GM19025 (cell line): ENCODE measurements at regions not wholly inside any gene's neighbourhood (a gene's known extent, or its start where the extent isn't known, plus 50 kb on each side); places are given as distances from the start of the nearest gene placed in this dataset.

Experiments
- ATAC-seq: cut with Tn5 transposase; IDR thresholded peaks from one replicate; pipeline ENCODE4 v1.9.1; 2021; ENCODE audit warnings: mild to moderate bottlenecking, low read depth, moderate library complexity; ENCODE audit not compliant: unreplicated experiment

DNA sequence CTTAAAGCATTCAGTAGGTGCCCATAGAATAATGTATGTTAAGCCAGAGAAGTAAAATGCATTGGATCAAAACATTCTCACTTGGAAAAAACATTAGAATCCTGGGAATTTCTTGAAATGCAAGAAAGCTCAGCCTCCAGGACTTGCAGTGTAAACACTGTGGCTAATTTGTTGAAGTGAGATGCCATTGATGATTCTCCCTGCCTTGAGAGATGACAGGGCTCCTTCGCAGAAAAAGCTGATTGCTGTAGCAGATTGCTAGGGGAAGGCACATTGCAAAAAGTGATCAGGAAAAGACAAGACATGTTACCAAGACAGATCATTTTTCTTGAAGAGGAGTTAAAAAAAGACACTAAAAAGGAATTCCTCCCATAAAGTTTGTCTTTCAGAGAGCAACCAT is 204.2 kb upstream of the HMGA2 start:
- ATAC-seq, result no peak

DNA sequence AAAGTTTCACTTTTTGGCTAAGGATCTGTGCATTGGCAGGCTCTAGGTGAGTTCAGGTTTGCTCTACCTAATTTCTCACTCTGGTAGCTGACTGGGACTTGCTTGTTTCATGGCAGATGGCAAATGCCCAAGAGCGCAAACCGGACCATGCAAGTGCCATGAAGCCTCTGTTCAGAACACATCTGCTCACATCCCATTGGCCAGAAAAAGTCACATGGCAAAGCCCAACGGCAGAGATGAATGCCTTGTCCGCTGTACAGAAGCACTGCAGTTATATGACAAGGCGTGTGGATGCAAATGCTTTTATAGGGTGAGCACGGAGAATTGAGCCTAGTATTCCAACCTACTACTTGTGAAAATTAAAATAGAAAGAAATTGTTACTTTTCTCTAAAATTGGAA is 202.2 kb upstream of the HMGA2 start:
- ATAC-seq, result no peak

DNA sequence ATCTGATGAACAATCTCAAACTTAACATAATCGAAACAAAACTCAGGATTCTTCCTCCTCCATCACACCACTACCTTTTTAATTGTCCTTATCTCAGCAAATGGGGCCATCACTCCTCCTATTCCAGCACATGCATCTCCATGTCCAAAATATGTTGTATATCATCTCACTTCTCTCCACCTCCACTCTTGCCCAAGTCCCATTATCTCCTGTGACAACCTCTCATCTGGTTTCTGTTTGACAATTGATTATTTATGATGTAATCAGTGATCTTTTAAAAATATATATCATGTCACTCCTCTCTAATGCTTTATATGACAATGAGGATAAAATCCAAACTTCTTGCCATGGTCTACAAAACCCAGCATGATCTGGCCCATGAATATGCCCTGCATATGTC is 200.8 kb upstream of the HMGA2 start:
- ATAC-seq, result no peak

DNA sequence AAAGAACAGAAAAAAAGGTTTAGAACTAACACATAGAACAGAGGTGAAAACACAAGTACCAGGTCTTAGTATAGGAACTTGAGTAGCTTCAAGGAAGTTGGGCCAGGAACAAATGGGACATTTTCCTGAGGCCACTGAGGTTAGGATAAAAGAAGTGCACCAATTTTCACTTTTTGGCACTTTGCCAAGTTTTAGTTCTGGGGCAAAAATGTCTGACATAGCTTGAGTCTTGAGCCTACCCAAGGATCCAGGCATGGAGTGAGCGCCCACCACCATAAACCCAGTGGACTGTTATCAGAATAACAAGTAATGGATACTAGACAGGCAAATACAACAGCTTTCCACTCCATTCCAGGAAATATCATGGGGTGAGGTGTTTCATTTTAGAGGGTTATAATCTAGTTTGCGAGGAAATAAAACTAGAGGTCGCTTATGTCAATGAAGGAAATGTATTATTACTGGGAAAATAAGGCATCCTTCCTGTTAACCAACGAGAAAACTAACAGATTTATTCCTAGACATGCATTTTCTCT is 199.7 kb upstream of the HMGA2 start:
- ATAC-seq, result no peak

DNA sequence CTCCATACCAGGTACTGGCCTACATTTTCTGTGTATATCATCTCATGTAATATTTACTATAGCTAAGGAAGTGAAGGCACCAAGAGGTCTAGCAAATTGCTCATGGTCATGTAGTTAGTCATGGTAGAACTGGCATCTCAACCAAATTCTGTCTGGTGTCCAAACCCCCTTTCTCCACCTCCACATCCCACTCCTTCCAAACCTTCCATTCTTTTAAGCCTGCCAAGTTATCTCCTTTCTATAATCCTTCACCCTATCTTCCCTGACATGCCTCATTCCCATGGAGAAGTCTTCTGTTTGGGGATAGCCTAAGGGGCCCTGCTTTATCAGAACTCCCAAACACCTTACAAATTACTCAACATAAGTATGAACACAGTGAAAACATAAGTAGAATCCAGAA is 196.2 kb upstream of the HMGA2 start:
- no peak for ATAC-seq

DNA sequence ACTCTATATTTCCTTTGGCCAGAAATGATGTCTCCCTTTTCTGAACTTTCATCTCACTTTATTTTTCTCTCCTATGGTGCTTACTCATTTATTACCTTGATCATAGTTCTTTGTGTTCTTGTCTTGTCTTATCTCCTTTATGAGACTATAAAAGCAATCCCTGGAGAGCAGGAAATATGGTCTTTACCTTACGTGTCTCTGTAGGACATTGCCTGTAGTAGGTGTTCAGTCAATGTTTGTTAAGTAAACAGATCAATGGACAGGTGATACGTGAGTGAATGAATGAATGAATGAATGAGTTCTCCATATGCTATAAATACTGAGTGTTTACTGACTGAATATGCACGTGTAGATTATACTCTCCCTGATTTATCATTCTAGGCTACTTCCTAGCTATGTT is 193.7 kb upstream of the HMGA2 start:
- ATAC-seq, result no peak

DNA sequence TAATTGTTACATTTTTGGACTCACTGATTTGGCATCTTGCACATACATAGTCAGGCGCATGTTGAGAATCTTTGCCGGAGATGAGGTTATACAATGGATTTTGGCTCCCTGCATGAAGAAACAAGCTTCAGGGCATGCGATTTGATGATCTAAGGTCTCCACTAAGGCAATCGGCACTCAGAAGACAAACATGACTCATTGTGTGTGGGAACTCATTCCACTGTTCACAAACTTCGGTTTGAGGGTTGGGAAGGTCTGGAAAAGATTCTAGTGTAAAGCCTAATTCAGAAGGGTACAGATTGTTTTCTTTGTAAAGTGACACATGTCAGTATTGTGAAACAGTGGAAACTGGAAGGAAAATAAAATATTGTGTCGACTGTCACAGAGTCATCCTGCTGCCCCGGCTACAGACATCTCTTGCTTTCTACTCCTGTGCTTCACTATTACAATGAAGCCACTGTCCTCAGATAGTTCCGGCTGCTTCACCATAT is 192.6 kb upstream of the HMGA2 start:
- no peak for ATAC-seq

DNA sequence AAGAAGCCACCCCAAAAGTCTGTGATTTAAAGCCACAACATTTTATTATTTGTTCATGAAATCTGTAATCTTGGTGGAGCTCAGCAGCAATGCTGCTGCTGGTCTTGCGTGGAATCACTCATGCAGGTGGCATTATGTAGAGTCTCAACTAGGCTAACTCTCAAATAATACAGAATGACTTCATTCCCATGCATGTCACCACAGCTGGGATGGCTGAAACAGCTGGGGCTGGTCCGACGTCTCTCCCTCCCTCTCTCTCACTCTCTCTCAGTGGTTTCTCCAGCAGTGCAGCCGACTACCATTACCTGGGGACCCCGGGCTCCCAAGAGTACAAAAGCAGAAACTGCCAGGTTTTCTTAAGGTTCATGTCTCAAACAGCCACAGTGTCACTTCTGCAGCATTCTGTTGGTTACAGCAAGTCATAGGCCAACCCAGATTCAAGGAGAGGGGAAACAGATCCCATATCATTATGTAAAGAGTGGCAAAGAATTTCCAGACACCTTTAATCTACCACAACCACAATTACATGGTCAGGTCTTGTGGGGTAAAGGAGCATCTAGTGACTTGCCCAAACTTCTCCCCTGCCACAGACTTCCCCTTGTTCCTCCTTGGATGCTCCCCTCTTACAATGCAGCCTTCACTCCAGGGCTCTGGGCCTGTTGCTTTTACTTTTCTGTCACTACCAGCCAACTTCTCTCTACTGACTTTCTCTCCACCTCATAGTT is 192.0 kb upstream of the HMGA2 start:
- ATAC-seq, result no peak

DNA sequence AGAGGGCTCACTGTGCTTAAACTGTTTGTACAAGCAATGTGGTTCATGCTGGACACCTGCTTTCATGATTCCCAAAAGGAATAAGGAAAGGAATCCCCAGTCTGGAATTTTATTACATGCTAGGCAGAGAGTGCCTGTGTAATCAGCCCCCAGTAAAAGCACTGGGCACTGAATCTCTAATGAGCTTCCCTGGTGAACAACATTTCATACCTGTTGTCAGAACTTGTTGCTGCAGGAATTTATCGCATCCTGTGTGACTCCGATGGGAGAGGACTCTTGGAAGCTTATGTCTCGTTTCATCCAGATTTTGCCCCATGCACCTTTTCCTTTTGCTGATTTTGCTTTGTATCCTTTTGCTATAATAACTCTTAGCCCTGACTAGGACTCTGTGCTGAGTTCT is 190.2 kb upstream of the HMGA2 start:
- ATAC-seq, result no peak

DNA sequence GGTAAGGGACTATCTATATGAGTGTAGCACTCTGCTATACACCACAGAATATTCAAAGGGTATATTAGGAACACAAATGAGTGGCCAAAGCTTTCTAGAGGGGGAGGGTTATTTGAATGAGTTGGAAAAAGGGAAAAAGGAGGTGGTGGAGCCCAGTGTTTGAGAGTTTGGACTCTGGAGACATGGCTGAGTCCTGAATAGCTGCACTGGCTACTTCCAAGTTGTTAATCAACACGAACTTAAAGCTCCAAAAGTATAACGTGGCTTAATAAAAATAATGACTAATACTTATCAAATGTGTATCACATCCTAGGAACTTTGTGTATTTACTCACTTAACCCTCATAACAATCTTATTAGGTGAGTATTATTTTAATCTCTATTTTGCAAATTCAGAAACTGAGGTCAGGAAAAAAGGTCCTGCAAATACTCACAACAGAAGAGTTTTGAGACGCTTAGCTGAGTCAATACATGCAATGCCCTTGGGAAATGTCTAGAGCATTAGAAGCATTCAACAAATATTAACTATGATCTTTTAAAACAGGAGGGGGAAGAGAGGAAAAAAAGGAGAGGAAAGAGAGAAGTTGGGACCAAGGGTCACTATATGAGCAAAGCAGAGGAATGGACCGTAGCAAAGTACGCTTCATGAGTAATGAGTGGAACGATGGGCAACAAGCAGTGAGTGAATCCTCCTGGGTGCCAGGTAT is 189.5 kb upstream of the HMGA2 start:
- no peak for ATAC-seq

DNA sequence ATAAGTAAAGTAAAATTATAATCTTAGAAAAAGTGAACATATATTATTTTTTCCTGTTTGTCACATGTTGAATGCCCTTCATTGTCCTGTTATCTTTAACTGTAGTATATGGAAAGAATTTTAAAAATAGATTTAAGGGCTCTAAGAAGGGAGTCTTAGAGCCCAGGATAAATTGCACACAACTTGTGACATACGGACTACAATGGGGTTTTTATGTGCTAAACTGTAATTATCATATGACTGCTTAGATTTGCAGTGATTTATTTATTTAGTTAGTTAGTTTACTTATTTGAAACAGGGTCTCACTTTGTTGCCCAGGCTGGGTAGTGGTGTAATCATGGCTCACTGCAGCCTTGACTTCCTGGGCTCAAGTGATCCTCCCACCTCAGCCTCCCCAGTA is 187.8 kb upstream of the HMGA2 start:
- no peak for ATAC-seq

DNA sequence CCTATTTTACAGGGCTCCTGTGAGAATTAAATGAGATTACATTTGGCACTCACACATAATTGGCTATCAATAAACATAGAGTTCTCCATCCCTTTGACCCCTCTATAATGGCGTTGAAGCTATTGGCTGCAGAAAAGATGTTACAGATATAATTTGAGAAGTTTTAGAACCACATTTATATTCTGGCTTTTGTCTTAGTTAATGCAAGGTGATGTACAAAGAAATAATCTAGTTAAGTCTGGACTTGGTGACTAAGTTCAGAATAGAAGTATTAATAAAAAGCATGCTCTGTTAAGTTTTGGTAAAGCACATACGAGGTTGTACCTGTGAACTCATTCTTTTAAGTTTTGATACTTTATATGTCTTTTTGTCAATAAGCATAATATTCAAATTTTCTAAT is 187.1 kb upstream of the HMGA2 start:
- no peak for ATAC-seq

DNA sequence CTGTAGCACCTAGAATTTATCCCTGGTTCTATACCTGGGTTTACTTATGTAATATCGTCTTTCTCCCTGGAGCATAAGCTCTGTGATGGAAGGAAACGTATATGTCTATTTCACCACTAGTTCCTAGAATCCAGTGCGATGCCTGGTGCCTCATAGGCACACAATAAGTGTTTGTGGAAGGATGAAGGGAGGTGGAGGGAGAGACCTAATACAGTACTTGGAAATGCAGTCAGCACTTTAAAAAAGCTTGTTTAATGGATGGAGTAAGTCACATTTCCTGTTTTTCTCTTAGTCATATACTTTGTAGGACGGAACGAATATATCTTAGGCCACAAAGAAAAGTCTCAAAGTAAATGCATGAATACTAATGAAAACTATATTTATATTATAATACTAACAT is 186.5 kb upstream of the HMGA2 start:
- no peak for ATAC-seq

DNA sequence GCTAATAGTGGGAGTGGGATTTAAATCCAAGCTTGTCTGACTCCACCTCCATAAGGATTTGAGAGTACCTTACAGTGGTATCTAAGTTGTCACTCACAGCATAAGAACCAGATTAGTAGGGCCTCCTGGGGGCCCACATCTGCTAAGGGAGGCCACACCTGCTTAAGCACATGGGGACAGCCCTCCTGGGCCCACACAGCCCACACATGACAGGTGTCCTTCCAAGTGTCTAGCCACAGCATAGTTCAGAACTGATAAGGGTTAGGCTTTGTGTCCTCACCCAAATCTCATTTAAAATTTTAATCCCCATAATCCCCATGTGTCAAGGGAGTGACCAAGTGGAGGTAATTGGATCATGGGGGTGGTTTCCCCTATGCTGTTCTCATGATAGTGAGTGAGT is 186.0 kb upstream of the HMGA2 start:
- no peak for ATAC-seq

DNA sequence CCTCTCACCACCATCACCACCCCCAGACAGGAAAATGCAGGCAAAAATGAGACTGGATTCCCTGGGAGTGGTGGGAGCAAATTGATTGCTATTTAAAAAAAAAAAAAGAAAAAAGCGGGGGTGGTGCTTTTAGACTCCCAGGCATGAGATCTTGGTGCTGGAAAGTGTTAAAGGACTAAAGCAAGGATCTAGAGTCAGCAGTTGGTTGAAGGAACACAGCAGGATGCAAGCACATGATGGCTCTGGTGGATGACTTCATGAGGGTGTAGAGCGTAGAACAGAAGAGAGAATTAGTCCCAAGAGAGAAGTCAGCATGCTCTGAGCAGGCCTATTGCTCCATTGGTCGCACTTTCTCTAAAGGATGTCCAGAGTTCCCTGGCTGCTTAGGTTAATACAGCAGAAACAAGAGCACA is 183.8 kb upstream of the HMGA2 start:
- ATAC-seq, result no peak

DNA sequence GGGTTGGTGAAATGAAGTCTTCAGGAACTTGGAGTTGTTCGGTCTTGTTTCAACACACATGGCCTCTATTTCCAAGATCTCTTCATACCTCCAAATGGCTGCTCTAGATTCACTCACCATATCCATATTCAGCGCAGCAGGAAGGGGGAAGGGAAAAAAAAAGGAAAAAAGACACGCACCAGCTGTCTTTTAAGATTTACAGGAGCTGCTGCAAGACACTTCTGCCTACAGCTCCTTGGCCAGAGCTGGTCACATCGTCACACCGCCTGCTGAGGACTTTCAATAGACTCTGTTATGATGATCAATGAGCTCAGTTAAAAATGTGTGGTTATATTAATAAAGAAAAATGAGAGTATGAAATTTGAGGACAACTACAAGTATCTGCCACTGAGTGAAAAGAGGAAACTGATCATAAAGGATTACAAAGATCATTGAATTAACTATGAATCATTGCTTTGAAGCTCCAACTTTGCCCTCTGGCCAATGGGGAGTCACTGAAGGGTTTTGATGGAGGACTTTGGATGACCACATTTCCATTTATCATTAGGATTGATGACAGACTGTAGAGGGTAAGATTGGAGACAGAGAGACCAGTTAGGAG is 182.1 kb upstream of the HMGA2 start:
- ATAC-seq, result no peak

DNA sequence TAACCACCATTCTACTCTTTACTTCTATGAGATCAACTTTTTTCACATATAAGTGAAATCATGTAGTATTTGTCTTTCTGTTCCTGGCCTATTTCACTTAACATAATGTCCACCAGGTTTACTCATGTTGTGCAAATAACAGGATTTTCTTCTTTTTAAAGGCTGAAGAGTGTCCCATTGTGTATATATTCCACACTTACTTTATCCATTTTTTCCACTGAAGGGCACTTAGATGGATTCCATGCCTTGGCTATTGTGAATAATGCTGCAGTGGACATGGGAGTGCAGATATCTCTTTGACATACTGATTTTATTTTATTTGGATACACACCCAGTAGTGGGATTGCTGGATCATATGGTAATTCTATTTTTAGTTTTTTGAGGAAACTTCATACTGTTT is 181.1 kb upstream of the HMGA2 start:
- no peak for ATAC-seq

DNA sequence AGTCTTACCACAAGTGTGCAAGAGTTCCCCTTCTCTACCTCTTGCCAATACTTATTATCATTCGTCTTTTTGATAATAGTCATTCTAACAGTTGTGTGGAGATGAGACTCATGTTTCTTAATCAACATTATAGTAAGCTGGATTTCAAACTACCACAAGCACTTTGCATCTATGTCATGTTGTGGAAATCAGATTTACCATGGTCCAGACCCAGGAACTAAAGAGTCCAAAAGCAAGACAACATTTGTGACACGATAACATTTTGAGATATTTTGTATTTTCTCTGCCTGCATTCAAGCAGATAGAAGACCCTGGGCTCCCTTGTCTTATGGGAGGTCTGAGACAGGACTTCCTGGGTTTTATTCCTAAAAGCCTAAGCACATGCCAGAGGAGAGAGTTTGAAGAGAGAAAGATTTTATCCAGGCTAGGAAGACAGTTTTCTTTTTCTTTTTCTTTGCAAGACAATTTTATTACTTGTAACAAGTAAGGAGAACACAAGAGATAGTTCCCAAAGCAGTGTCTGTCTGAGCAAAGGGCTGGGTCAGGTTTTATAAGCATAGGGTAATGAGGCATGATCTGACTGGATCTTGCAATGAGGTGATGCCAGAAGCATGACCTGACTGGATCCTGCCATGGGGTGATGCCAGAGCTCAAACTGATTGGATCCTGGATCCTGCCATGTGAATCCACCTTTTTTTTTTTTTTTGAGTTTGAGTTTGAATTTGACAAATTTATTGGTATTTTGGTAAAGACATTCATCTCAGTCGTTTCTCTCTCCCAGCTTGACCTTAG is 180.5 kb upstream of the HMGA2 start:
- no peak for ATAC-seq

DNA sequence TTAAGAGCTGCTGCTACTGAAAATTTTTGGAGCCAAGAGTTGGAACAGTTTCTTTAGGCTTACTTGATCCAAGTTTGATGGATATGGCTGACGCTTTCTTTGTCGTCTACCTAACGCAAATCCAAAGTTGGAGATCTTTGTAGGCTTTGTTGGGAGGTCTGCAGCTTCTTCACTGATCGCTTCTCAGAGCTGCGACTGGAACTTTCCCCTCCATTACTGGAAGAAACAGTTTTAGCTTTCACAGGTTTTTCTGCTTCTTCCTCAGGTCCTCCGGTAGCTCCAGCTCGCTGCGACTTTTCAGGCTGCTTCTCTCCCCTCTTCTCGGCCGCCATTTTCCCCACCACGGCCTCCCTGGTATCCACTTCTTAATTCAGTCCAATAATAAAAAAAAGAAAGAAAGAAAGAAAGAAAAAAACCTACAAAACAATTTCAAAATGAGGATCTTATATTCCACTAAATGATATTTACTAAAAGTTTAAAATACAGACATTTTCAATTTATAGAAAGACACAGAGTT is 178.1 kb upstream of the HMGA2 start:
- no peak for ATAC-seq

DNA sequence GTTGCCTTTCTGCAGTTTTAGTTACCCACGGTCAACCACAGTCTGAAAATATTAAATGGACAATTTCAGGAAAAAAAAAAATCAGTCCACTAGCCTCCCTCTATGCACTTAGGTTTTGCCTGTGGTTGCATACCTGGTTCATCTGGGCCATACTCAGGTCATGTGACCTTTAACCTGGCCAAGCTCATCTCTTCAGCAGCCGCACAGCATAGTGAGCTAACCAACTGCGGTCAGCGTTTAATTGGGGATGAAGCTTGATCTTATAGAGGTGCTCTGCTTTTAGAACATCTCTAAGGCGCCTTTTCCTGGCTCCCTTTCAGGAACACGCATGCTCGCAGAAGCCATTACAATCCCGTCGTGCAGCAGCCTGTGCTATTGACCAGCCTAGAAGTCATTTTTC is 177.2 kb upstream of the HMGA2 start:
- no peak for ATAC-seq

DNA sequence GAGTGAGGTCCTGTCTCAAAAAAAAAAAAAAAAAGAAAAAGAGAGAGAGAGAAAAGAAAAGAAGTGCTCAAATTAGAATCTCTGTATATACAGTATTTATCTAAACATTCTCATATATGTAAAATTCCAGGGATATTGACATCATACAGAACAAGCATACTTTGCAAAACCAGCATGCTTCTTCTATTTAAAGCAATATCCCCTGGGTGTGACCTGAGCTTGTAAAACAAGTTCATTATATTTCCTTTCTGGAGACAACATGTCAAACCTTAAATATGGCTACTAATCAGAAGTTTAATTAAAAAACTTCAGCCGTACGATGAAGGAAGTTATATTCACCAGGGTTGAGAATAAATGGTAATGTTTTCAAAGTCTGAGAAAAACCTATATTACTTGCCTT is 175.8 kb upstream of the HMGA2 start:
- ATAC-seq, result no peak
